ENCODE measurements at regions not wholly inside any gene's neighbourhood (a gene's known extent, or its start where the extent isn't known, plus 50 kb on each side); places are given as distances from the start of the nearest gene placed in this dataset.

GRCh38 chr6:37761554-37762271 is 57.8 kb upstream of the ZFAND3 start:
- H3K27me3 ChIP-seq (ENCODE audit: control insufficient read depth in 4 of 4, insufficient read depth in 4 of 4, low read length in 3 of 4) = no peaks in the 10 kb centered on the region
- peak overlapping the region in 2 of 3 donors; percentile 9 to 27 for H3K4me3 ChIP-seq (ENCODE audit: low read depth in 1 of 3, low read length in 3 of 3)
- no peaks in the 10 kb centered on the region for H3K36me3 ChIP-seq (ENCODE audit: control insufficient read depth in 4 of 4, insufficient read depth in 3 of 4, low read depth in 1 of 4, low read length in 3 of 4)
- no peaks in the 10 kb centered on the region for H3K9me3 ChIP-seq (ENCODE audit: control insufficient read depth in 4 of 4, low read length in 3 of 4)
- peaks cover 3 to 52% (median 37%) of the 10 kb centered on the region in 4 donors for H3K4me1 ChIP-seq (ENCODE audit: control insufficient read depth in 4 of 4, insufficient read depth in 4 of 4, low read length in 3 of 4)
- H3K27ac ChIP-seq (ENCODE audit: low read depth in 1 of 2, low read length in 2 of 2) = peak overlapping the region; percentile 69 to 79
- no peak overlapping the region for H3K9ac ChIP-seq (ENCODE audit: low read depth in 1 of 2, low read length in 2 of 2)
- no peak for DNase-seq (ENCODE audit: low spot score)
- WGBS = 86% methylated on average over 11 of the region's 11 CpGs
- peak; percentile 41 to 68 for TF ChIP-seq JUND (IDR thresholded peaks at IDR 0.05)
- peak; percentile 29 for TF ChIP-seq YY1 (IDR thresholded peaks at IDR 0.05)
- no peak for TF ChIP-seq GABPA (IDR thresholded peaks at IDR 0.05 in 1 of 2, conservative IDR thresholded peaks at IDR 0.05 in 1 of 2)
- peak; percentile 51 to 62 for TF ChIP-seq RAD21 (IDR thresholded peaks at IDR 0.05)
- TF ChIP-seq REST (IDR thresholded peaks at IDR 0.05) = peak; percentile 65
- peak; percentile 89 for TF ChIP-seq HNF4G (IDR thresholded peaks at IDR 0.05)
- no peak for TF ChIP-seq ATF3 (IDR thresholded peaks at IDR 0.05)
- peak; percentile 97 to 98 for TF ChIP-seq HNF4A (conservative IDR thresholded peaks at IDR 0.05)
- peak; percentile 50 for TF ChIP-seq MAX (IDR thresholded peaks at IDR 0.05)
- no peak for TF ChIP-seq TAF1 (conservative IDR thresholded peaks at IDR 0.05)
- TF ChIP-seq FOXA1 (IDR thresholded peaks at IDR 0.05) = no peak
- no peak for TF ChIP-seq NR2F2 (IDR thresholded peaks at IDR 0.05)
- no peak for TF ChIP-seq EGR1 (IDR thresholded peaks at IDR 0.05; ENCODE audit: low read depth in 2 of 2)
- no peak for TF ChIP-seq ZBTB33 (IDR thresholded peaks at IDR 0.05)
- TF ChIP-seq SP1 (IDR thresholded peaks at IDR 0.05) = peak; percentile 86
- peak; percentile 66 to 79 for TF ChIP-seq RXRA (IDR thresholded peaks at IDR 0.05)
- peak; percentile 5 for TF ChIP-seq FOXA2 (IDR thresholded peaks at IDR 0.05)
- no peak for TF ChIP-seq CTCF (IDR thresholded peaks at IDR 0.05; ENCODE audit: low read depth, low read length, missing input control)

Measured in liver (tissue), 8 donors.